ENCODE measurements at regions not wholly inside any gene's neighbourhood (a gene's known extent, or its start where the extent isn't known, plus 50 kb on each side); places are given as distances from the start of the nearest gene placed in this dataset.

GRCh38 chr13:108003626-108004025 lies 211.7 kb downstream of the LIG4 start:
- POLR2A ChIA-PET = no interaction called here
- TF ChIP-seq, protein P1, sequence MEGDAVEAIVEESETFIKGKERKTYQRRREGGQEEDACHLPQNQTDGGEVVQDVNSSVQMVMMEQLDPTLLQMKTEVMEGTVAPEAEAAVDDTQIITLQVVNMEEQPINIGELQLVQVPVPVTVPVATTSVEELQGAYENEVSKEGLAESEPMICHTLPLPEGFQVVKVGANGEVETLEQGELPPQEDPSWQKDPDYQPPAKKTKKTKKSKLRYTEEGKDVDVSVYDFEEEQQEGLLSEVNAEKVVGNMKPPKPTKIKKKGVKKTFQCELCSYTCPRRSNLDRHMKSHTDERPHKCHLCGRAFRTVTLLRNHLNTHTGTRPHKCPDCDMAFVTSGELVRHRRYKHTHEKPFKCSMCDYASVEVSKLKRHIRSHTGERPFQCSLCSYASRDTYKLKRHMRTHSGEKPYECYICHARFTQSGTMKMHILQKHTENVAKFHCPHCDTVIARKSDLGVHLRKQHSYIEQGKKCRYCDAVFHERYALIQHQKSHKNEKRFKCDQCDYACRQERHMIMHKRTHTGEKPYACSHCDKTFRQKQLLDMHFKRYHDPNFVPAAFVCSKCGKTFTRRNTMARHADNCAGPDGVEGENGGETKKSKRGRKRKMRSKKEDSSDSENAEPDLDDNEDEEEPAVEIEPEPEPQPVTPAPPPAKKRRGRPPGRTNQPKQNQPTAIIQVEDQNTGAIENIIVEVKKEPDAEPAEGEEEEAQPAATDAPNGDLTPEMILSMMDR (IDR thresholded peaks at IDR 0.05) = no peak
- no peak overlapping the region for H3K4me3 ChIP-seq (ENCODE audit: low read length)
- no peak overlapping the region for H3K27ac Mint-ChIP-seq
- intact Hi-C loops (cut with DNase I, micrococcal nuclease) = no loop called here
- H3K27me3 Mint-ChIP-seq = no peaks in the 10 kb centered on the region
- H3K9me3 Mint-ChIP-seq = peaks cover 7% of the 10 kb centered on the region
- no peaks in the 10 kb centered on the region for H3K36me3 ChIP-seq (ENCODE audit: insufficient read depth, low read length)
- H3K27ac ChIP-seq (ENCODE audit: low read depth in 1 of 2, low read length in 2 of 2) = no peak overlapping the region
- no peaks in the 10 kb centered on the region for H3K4me1 ChIP-seq (ENCODE audit: insufficient read depth, low read length)
- H3K4me3 Mint-ChIP-seq = no peak overlapping the region
- no peaks in the 10 kb centered on the region for H3K4me1 Mint-ChIP-seq (ENCODE audit: low read depth)
- H3K27me3 ChIP-seq (ENCODE audit: control insufficient read depth in 1 of 2, insufficient read depth in 2 of 2, low read length in 2 of 2) = no peaks in the 10 kb centered on the region
- CTCF ChIA-PET = no interaction called here
- H3K9me3 ChIP-seq (ENCODE audit: control insufficient read depth in 1 of 2, insufficient read depth in 1 of 2, low read length in 2 of 2) = no peaks in the 10 kb centered on the region
- no peak for DNase-seq
- ATAC-seq (ENCODE audit: poor library complexity) = no peak
- H3K36me3 Mint-ChIP-seq (ENCODE audit: low read depth) = no peaks in the 10 kb centered on the region

DNA sequence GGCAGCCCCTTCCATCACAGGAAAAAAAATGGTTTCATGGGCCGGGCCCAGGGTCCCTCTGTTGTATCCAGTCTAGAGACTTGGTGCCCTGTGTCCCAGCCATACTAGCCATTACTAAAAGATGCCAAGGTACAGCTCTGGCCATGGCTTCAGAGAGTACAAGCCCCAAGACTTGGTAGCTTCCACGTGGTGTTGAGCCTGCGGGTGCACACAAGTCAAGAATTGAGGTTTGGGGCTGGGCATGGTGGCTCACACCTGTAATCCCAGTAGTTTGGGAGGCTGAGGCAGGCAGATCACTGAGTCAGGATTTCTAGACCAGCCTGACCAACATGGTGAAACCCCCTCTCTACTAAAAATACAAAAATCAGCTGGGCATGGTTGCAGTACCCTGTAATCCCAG lies 214.3 kb downstream of the LIG4 start:
- POLR2A ChIA-PET = no interaction called here
- no peak for DNase-seq
- no peak overlapping the region for H3K27ac Mint-ChIP-seq

DNA sequence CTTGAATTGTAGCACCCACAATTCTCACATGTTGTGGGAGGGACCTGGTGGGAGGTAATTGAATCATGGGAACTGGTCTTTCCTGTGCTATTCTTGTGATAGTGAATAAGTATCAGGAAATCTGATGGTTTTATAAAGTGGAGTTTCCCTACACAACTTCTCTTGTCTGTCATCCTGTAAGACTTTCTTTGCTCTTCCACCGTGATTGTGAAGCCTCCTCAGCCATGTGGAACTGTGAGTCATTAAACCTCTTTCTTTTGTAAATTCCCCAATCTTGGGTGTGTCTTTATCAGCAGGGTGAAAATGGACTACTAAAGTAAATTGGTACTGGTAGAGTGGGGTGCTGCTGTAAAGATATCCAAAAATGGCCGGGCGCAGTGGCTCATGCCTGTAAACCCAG lies 215.6 kb downstream of the LIG4 start:
- peaks cover 2% of the 10 kb centered on the region for H3K9me3 Mint-ChIP-seq
- H3K36me3 ChIP-seq (ENCODE audit: insufficient read depth, low read length) = no peaks in the 10 kb centered on the region
- intact Hi-C loops (cut with DNase I, micrococcal nuclease) = no loop called here
- H3K4me3 ChIP-seq (ENCODE audit: low read length) = no peak overlapping the region
- no peak overlapping the region for H3K4me3 Mint-ChIP-seq
- no peaks in the 10 kb centered on the region for H3K27me3 ChIP-seq (ENCODE audit: control insufficient read depth in 1 of 2, insufficient read depth in 2 of 2, low read length in 2 of 2)
- no peak for ATAC-seq (ENCODE audit: poor library complexity)
- TF ChIP-seq, protein P1 (IDR thresholded peaks at IDR 0.05) = no peak
- no peak overlapping the region for H3K27ac ChIP-seq (ENCODE audit: low read depth in 1 of 2, low read length in 2 of 2)
- no peaks in the 10 kb centered on the region for H3K4me1 Mint-ChIP-seq (ENCODE audit: low read depth)
- no peaks in the 10 kb centered on the region for H3K9me3 ChIP-seq (ENCODE audit: control insufficient read depth in 1 of 2, insufficient read depth in 1 of 2, low read length in 2 of 2)
- POLR2A ChIA-PET = no interaction called here
- H3K27ac Mint-ChIP-seq = no peak overlapping the region
- H3K36me3 Mint-ChIP-seq (ENCODE audit: low read depth) = no peaks in the 10 kb centered on the region
- DNase-seq = no peak
- no peaks in the 10 kb centered on the region for H3K4me1 ChIP-seq (ENCODE audit: insufficient read depth, low read length)
- CTCF ChIA-PET = no interaction called here
- no peaks in the 10 kb centered on the region for H3K27me3 Mint-ChIP-seq

More for the DNA sequence above, 214.3 kb downstream of the LIG4 start:
- intact Hi-C loops (cut with DNase I, micrococcal nuclease) = no loop called here
- H3K4me3 Mint-ChIP-seq = no peak overlapping the region
- no peaks in the 10 kb centered on the region for H3K36me3 ChIP-seq (ENCODE audit: insufficient read depth, low read length)
- H3K27ac ChIP-seq (ENCODE audit: low read depth in 1 of 2, low read length in 2 of 2) = no peak overlapping the region
- H3K4me1 ChIP-seq (ENCODE audit: insufficient read depth, low read length) = no peaks in the 10 kb centered on the region
- no peaks in the 10 kb centered on the region for H3K27me3 ChIP-seq (ENCODE audit: control insufficient read depth in 1 of 2, insufficient read depth in 2 of 2, low read length in 2 of 2)
- H3K4me3 ChIP-seq (ENCODE audit: low read length) = no peak overlapping the region
- H3K4me1 Mint-ChIP-seq (ENCODE audit: low read depth) = no peaks in the 10 kb centered on the region
- ATAC-seq (ENCODE audit: poor library complexity) = no peak
- CTCF ChIA-PET = no interaction called here
- no peaks in the 10 kb centered on the region for H3K9me3 ChIP-seq (ENCODE audit: control insufficient read depth in 1 of 2, insufficient read depth in 1 of 2, low read length in 2 of 2)
- no peaks in the 10 kb centered on the region for H3K36me3 Mint-ChIP-seq (ENCODE audit: low read depth)
- H3K27me3 Mint-ChIP-seq = no peaks in the 10 kb centered on the region
- TF ChIP-seq, protein P1 (IDR thresholded peaks at IDR 0.05) = no peak
- H3K9me3 Mint-ChIP-seq = peaks cover 2% of the 10 kb centered on the region

Data from CD4-positive, alpha-beta T cell (primary cell).